Left forelimb (tissue), 1 donor: ENCODE measurements at regions not wholly inside any gene's neighbourhood (a gene's known extent, or its start where the extent isn't known, plus 50 kb on each side); places are given as distances from the start of the nearest gene placed in this dataset.

Experiments used
- DNase-seq: peaks from one replicate; pipeline ENCODE4 v3.0.0-alpha.2; 2018; ENCODE audit warnings: low spot score

DNA sequence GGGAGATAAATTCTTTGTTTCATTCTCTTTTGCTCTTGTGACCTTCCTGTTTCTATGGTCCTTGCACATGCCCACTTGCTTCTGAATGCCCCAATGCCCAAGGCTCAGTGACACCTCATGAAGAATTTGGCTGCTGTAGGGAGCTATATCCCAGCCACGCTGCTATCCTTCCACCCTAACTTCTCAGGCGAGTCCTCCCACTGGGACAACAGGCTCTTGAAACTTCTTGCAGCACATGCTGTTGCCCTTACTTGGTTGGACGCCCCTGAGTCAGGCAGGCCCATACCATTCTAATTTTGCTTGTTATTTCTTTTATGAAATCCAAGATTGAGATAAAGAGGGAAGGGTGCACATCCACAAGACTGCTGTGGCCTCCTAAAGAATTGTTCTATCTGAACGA lies 57.6 kb upstream of the BLID start:
- DNase-seq, result no peak

DNA sequence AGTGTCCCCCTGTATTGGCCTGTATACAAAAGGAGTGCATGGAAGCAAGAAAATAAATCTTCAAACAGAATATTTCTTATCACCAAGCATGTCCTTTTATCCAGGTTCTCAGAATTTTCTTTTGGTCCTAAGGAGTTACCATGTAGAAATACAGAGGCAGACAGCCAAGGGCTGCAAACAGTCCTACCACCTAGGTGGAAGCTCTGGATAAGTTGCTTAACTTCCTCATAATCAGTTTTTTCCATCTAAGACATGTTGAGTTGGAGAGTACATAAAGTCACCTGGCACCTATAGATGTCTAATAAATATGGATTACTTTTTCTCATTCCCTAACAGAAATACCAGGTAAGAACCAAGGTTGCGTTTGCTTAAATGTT lies 57.0 kb upstream of the BLID start:
- no peak for DNase-seq

DNA sequence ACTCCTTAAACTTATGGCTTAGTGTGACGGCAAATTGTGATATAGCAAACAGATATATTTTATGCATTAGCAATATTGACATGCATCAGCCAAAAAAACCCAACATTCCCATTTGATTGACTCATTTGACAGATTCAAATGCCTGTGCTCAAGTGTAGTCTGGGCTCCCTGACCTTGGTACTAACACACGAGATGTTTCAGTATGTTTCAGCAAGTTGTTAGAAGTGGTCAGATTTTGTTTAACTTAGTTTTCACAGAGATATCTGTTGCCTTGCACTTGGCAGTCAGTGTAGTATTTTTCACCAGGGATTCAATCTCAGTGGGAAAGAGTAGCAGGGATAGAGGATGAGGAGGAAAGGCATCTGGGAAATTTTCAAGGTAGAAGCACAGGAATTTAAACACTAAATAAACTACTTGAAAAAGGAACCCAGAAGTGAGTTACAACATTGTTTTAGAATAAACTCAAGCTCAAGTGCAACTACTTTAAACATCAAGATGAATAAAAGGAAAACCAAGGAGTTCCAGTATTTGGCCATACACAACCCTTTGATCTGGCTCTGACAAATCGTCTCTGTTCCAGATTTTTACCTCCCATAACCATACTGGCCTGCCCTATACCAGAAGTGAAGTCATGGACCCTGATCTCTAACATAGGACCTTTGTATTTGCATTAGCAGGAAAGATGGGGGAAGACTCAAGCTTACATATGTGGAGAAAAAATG lies 56.5 kb upstream of the BLID start:
- DNase-seq, result no peak

DNA sequence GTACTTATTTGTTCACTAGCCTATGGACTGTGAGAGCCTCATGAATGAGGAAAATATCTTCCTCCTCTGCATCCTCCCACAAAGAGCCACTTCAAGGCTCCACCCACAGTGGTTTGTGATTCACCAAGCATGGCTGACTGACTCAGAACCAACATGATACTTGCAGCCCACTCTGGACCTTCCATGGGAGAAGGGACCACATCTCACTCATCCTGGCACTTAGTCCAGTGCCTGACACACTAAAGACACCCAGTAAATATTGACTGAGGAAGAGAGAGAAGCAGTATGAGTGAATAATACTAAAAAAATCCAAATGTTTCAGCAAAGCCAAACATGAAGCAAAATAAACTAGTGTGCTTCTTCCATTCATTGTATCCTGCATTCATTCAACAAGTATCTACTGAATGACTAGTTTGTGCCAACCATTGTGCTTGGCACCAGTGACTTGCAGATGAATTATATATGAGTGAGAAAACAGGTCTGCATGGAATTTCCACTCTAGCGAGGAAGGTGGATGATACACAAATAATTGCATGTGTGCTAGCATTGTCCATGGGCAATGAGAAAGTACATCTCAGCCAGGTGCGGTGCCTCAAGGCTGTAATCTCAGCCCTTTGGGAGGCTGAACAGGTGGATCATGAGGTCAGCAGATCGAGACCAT lies 54.9 kb upstream of the BLID start:
- no peak for DNase-seq

GRCh38 chr11:122168218-122168617 lies 52.2 kb upstream of the BLID start:
- no peak for DNase-seq

DNA sequence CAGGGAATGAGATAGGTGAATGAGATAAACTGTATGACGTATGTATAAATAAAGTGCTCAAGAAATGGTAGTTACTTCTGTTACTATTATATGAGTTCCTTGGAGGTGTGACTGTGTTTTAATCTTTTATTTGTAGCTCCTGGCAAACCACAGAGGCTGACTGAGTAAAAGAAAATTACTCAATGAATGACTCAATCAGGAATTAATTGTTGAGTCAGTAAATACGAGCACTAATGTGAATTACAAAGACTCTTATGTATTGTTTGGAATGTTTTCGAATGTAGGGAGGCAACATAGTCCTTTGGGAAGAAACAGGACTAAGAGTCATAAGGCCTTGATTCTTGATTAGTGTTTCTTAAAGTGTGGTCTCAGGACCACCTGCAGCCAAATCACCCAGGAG lies 51.1 kb upstream of the BLID start:
- no peak for DNase-seq

GRCh38 chr11:122165607-122166371 lies 49.8 kb upstream of the BLID start:
- no peak for DNase-seq
